ENCODE measurements at regions not wholly inside any gene's neighbourhood (a gene's known extent, or its start where the extent isn't known, plus 50 kb on each side); places are given as distances from the start of the nearest gene placed in this dataset.

- no peaks in the 10 kb centered on the region for H3K9me3 ChIP-seq (ENCODE audit: control insufficient read depth in 3 of 3, low read length in 3 of 3)
- peaks cover 0 to 6% (median 2%) of the 10 kb centered on the region in 3 donors for H3K27me3 ChIP-seq (ENCODE audit: control insufficient read depth in 3 of 3, insufficient read depth in 3 of 3, low read length in 3 of 3)
- H3K36me3 ChIP-seq (ENCODE audit: control insufficient read depth in 3 of 3, insufficient read depth in 3 of 3, low read length in 3 of 3), result no peaks in the 10 kb centered on the region
- H3K27ac ChIP-seq (ENCODE audit: low read depth, low read length), result no peak overlapping the region
- no peaks in the 10 kb centered on the region for H3K4me1 ChIP-seq (ENCODE audit: control insufficient read depth in 3 of 3, insufficient read depth in 3 of 3, low read length in 3 of 3)
- no peak overlapping the region for H3K4me3 ChIP-seq (ENCODE audit: low read length in 3 of 3)
- H3K9ac ChIP-seq (ENCODE audit: low read depth in 1 of 3, low read length in 3 of 3), result no peak overlapping the region
Observed at GRCh38 chr11:32026766-32027165, 64.1 kb upstream of the RCN1 start.

- no peak overlapping the region for H3K9ac ChIP-seq (ENCODE audit: low read depth in 1 of 3, low read length in 3 of 3)
- H3K27me3 ChIP-seq (ENCODE audit: control insufficient read depth in 3 of 3, insufficient read depth in 3 of 3, low read length in 3 of 3), result peaks cover 0 to 3% (median 2%) of the 10 kb centered on the region in 3 donors
- no peak overlapping the region for H3K27ac ChIP-seq (ENCODE audit: low read depth, low read length)
- no peaks in the 10 kb centered on the region for H3K4me1 ChIP-seq (ENCODE audit: control insufficient read depth in 3 of 3, insufficient read depth in 3 of 3, low read length in 3 of 3)
- H3K4me3 ChIP-seq (ENCODE audit: low read length in 3 of 3), result no peak overlapping the region
- no peaks in the 10 kb centered on the region for H3K9me3 ChIP-seq (ENCODE audit: control insufficient read depth in 3 of 3, low read length in 3 of 3)
- H3K36me3 ChIP-seq (ENCODE audit: control insufficient read depth in 3 of 3, insufficient read depth in 3 of 3, low read length in 3 of 3), result no peaks in the 10 kb centered on the region
Observed at GRCh38 chr11:32024948-32025347, 65.9 kb upstream of the RCN1 start.

GRCh38 chr11:32023370-32024305 is 67.2 kb upstream of the RCN1 start:
- no peaks in the 10 kb centered on the region for H3K36me3 ChIP-seq (ENCODE audit: control insufficient read depth in 3 of 3, insufficient read depth in 3 of 3, low read length in 3 of 3)
- no peaks in the 10 kb centered on the region for H3K27me3 ChIP-seq (ENCODE audit: control insufficient read depth in 3 of 3, insufficient read depth in 3 of 3, low read length in 3 of 3)
- H3K4me1 ChIP-seq (ENCODE audit: control insufficient read depth in 3 of 3, insufficient read depth in 3 of 3, low read length in 3 of 3), result no peaks in the 10 kb centered on the region
- H3K9ac ChIP-seq (ENCODE audit: low read depth in 1 of 3, low read length in 3 of 3), result no peak overlapping the region
- no peak overlapping the region for H3K27ac ChIP-seq (ENCODE audit: low read depth, low read length)
- H3K4me3 ChIP-seq (ENCODE audit: low read length in 3 of 3), result no peak overlapping the region
- no peaks in the 10 kb centered on the region for H3K9me3 ChIP-seq (ENCODE audit: control insufficient read depth in 3 of 3, low read length in 3 of 3)

- no peak overlapping the region for H3K4me3 ChIP-seq (ENCODE audit: low read length in 3 of 3)
- H3K36me3 ChIP-seq (ENCODE audit: control insufficient read depth in 3 of 3, insufficient read depth in 3 of 3, low read length in 3 of 3), result no peaks in the 10 kb centered on the region
- no peak overlapping the region for H3K27ac ChIP-seq (ENCODE audit: low read depth, low read length)
- H3K4me1 ChIP-seq (ENCODE audit: control insufficient read depth in 3 of 3, insufficient read depth in 3 of 3, low read length in 3 of 3), result no peaks in the 10 kb centered on the region
- H3K9me3 ChIP-seq (ENCODE audit: control insufficient read depth in 3 of 3, low read length in 3 of 3), result no peaks in the 10 kb centered on the region
- H3K9ac ChIP-seq (ENCODE audit: low read depth in 1 of 3, low read length in 3 of 3), result no peak overlapping the region
- H3K27me3 ChIP-seq (ENCODE audit: control insufficient read depth in 3 of 3, insufficient read depth in 3 of 3, low read length in 3 of 3), result peaks cover 0 to 9% (median 6%) of the 10 kb centered on the region in 3 donors
Observed at GRCh38 chr11:32018672-32019071, 72.2 kb upstream of the RCN1 start.

- no peaks in the 10 kb centered on the region for H3K9me3 ChIP-seq (ENCODE audit: control insufficient read depth in 3 of 3, low read length in 3 of 3)
- H3K4me1 ChIP-seq (ENCODE audit: control insufficient read depth in 3 of 3, insufficient read depth in 3 of 3, low read length in 3 of 3), result no peaks in the 10 kb centered on the region
- H3K27me3 ChIP-seq (ENCODE audit: control insufficient read depth in 3 of 3, insufficient read depth in 3 of 3, low read length in 3 of 3), result peaks cover 0 to 16% (median 13%) of the 10 kb centered on the region in 3 donors
- no peak overlapping the region for H3K9ac ChIP-seq (ENCODE audit: low read depth in 1 of 3, low read length in 3 of 3)
- no peak overlapping the region for H3K4me3 ChIP-seq (ENCODE audit: low read length in 3 of 3)
- H3K27ac ChIP-seq (ENCODE audit: low read depth, low read length), result no peak overlapping the region
- no peaks in the 10 kb centered on the region for H3K36me3 ChIP-seq (ENCODE audit: control insufficient read depth in 3 of 3, insufficient read depth in 3 of 3, low read length in 3 of 3)
Observed at GRCh38 chr11:32016111-32016510, 74.8 kb upstream of the RCN1 start.

- H3K36me3 ChIP-seq (ENCODE audit: control insufficient read depth in 3 of 3, insufficient read depth in 3 of 3, low read length in 3 of 3), result no peaks in the 10 kb centered on the region
- no peaks in the 10 kb centered on the region for H3K9me3 ChIP-seq (ENCODE audit: control insufficient read depth in 3 of 3, low read length in 3 of 3)
- H3K27ac ChIP-seq (ENCODE audit: low read depth, low read length), result no peak overlapping the region
- H3K4me3 ChIP-seq (ENCODE audit: low read length in 3 of 3), result no peak overlapping the region
- H3K27me3 ChIP-seq (ENCODE audit: control insufficient read depth in 3 of 3, insufficient read depth in 3 of 3, low read length in 3 of 3), result peaks cover 0 to 16% (median 13%) of the 10 kb centered on the region in 3 donors
- no peaks in the 10 kb centered on the region for H3K4me1 ChIP-seq (ENCODE audit: control insufficient read depth in 3 of 3, insufficient read depth in 3 of 3, low read length in 3 of 3)
- H3K9ac ChIP-seq (ENCODE audit: low read depth in 1 of 3, low read length in 3 of 3), result no peak overlapping the region
Observed at GRCh38 chr11:32015427-32015826, 75.4 kb upstream of the RCN1 start.

- Histone ChIP-seq H3K4me1 (ENCODE audit: control insufficient read depth in 3 of 3, insufficient read depth in 3 of 3, low read length in 3 of 3) (no peaks in the 10 kb centered on the region), H3K9ac (ENCODE audit: low read depth in 1 of 3, low read length in 3 of 3) (no peak overlapping the region), H3K27me3 (ENCODE audit: control insufficient read depth in 3 of 3, insufficient read depth in 3 of 3, low read length in 3 of 3) (peaks cover 0 to 27% (median 26%) of the 10 kb centered on the region in 3 donors), H3K36me3 (ENCODE audit: control insufficient read depth in 3 of 3, insufficient read depth in 3 of 3, low read length in 3 of 3) (no peaks in the 10 kb centered on the region), H3K9me3 (ENCODE audit: control insufficient read depth in 3 of 3, low read length in 3 of 3) (no peaks in the 10 kb centered on the region), H3K4me3 (ENCODE audit: low read length in 3 of 3) (no peak overlapping the region), H3K27ac (ENCODE audit: low read depth, low read length) (no peak overlapping the region)
Observed at GRCh38 chr11:32013603-32014002, 77.3 kb upstream of the RCN1 start.

GRCh38 chr11:32012049-32012448 is 78.8 kb upstream of the RCN1 start:
- no peak overlapping the region for H3K27ac ChIP-seq (ENCODE audit: low read depth, low read length)
- no peaks in the 10 kb centered on the region for H3K4me1 ChIP-seq (ENCODE audit: control insufficient read depth in 3 of 3, insufficient read depth in 3 of 3, low read length in 3 of 3)
- H3K4me3 ChIP-seq (ENCODE audit: low read length in 3 of 3), result no peak overlapping the region
- peaks cover 6 to 32% (median 26%) of the 10 kb centered on the region in 3 donors for H3K27me3 ChIP-seq (ENCODE audit: control insufficient read depth in 3 of 3, insufficient read depth in 3 of 3, low read length in 3 of 3)
- H3K9me3 ChIP-seq (ENCODE audit: control insufficient read depth in 3 of 3, low read length in 3 of 3), result no peaks in the 10 kb centered on the region
- H3K9ac ChIP-seq (ENCODE audit: low read depth in 1 of 3, low read length in 3 of 3), result no peak overlapping the region
- H3K36me3 ChIP-seq (ENCODE audit: control insufficient read depth in 3 of 3, insufficient read depth in 3 of 3, low read length in 3 of 3), result no peaks in the 10 kb centered on the region

- no peak overlapping the region for H3K4me3 ChIP-seq (ENCODE audit: low read length in 3 of 3)
- H3K9me3 ChIP-seq (ENCODE audit: control insufficient read depth in 3 of 3, low read length in 3 of 3), result no peaks in the 10 kb centered on the region
- H3K9ac ChIP-seq (ENCODE audit: low read depth in 1 of 3, low read length in 3 of 3), result no peak overlapping the region
- no peaks in the 10 kb centered on the region for H3K4me1 ChIP-seq (ENCODE audit: control insufficient read depth in 3 of 3, insufficient read depth in 3 of 3, low read length in 3 of 3)
- no peak overlapping the region for H3K27ac ChIP-seq (ENCODE audit: low read depth, low read length)
- no peaks in the 10 kb centered on the region for H3K36me3 ChIP-seq (ENCODE audit: control insufficient read depth in 3 of 3, insufficient read depth in 3 of 3, low read length in 3 of 3)
- H3K27me3 ChIP-seq (ENCODE audit: control insufficient read depth in 3 of 3, insufficient read depth in 3 of 3, low read length in 3 of 3), result peaks cover 10 to 34% (median 33%) of the 10 kb centered on the region in 3 donors
Observed at GRCh38 chr11:32008880-32009551, 81.9 kb upstream of the RCN1 start.

- Histone ChIP-seq H3K9ac (ENCODE audit: low read depth in 1 of 3, low read length in 3 of 3) (no peak overlapping the region), H3K27me3 (ENCODE audit: control insufficient read depth in 3 of 3, insufficient read depth in 3 of 3, low read length in 3 of 3) (peaks cover 10 to 40% (median 39%) of the 10 kb centered on the region in 3 donors), H3K36me3 (ENCODE audit: control insufficient read depth in 3 of 3, insufficient read depth in 3 of 3, low read length in 3 of 3) (no peaks in the 10 kb centered on the region), H3K4me3 (ENCODE audit: low read length in 3 of 3) (no peak overlapping the region), H3K9me3 (ENCODE audit: control insufficient read depth in 3 of 3, low read length in 3 of 3) (no peaks in the 10 kb centered on the region), H3K4me1 (ENCODE audit: control insufficient read depth in 3 of 3, insufficient read depth in 3 of 3, low read length in 3 of 3) (no peaks in the 10 kb centered on the region), H3K27ac (ENCODE audit: low read depth, low read length) (no peak overlapping the region)
Observed at GRCh38 chr11:32006799-32007388, 84.0 kb upstream of the RCN1 start.

All from skeletal muscle tissue (tissue), 3 donors.